ENCODE measurements at regions not wholly inside any gene's neighbourhood (a gene's known extent, or its start where the extent isn't known, plus 50 kb on each side); places are given as distances from the start of the nearest gene placed in this dataset.

- TF ChIP-seq REST (IDR thresholded peaks at IDR 0.05; ENCODE audit: unreplicated experiment), result no peak
- TF ChIP-seq NANOG (IDR thresholded peaks at IDR 0.05; ENCODE audit: borderline replicate concordance), result no peak
Observed at GRCh38 chr18:69330385-69331005, 70.2 kb upstream of the DOK6 start (continued).

DNA sequence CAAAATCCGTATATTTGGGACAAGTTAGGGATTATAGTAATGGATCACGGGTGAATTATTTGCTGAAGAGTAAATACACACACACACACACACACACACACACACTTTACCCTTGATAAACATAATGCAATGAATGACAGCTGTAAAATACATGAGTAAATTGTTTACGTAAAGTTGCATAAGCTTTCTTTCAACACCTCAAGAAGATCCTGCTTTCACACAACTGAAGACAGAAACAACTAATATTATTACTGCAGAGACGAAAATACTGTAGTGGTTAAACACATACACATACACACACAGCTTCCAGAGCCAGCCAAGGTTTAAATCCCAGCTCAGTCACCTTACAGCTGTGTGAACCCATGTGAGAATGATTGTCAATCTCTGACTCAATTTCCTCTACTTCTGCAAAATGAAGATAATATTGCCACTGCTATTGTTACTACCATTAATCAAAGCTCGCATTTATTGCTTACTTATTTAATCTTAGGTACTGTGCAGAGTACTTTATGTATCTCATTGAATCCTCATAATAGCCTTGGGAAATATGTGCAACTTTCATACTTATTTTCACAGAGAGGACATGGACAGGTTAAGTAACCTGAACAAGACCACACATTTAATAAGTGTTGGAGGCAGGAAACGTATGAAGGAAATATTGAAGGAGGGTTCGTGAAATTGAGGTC lies 50.6 kb upstream of the DOK6 start:
- 0 out of 3 replicates have a peak, but pooled peaks cover 3% of the 10 kb centered on the region for H3K9me3 Mint-ChIP-seq
- no peak overlapping the region for H3K27ac ChIP-seq (ENCODE audit: low read depth)
- no peak for DNase-seq (ENCODE audit: low spot score)
- no peaks in the 10 kb centered on the region for H3K27me3 Mint-ChIP-seq (ENCODE audit: insufficient read depth, low read depth, poor library complexity)
- H3K4me3 ChIP-seq, result no peak overlapping the region
- no peaks in the 10 kb centered on the region for H3K27me3 ChIP-seq (ENCODE audit: insufficient read depth)
- H3F3A ChIP-seq (replicated peaks; ENCODE audit: low read depth), result no peaks in the 10 kb centered on the region
- H3K36me3 ChIP-seq (ENCODE audit: insufficient read depth), result no peaks in the 10 kb centered on the region
- H3K36me3 Mint-ChIP-seq (ENCODE audit: low read depth), result no peaks in the 10 kb centered on the region
- H3K79me2 ChIP-seq (replicated peaks; ENCODE audit: insufficient read depth), result no peaks in the 10 kb centered on the region
- no peaks in the 10 kb centered on the region for H3K4me1 Mint-ChIP-seq
- H2AFZ ChIP-seq, result no peak overlapping the region
- no peak overlapping the region for H3K4me3 Mint-ChIP-seq
- no peaks in the 10 kb centered on the region for H3K4me1 ChIP-seq (ENCODE audit: insufficient read depth)
- no peak for ATAC-seq
- no peaks in the 10 kb centered on the region for H3K9me2 ChIP-seq (ENCODE audit: insufficient read depth)
- H3K27ac Mint-ChIP-seq, result no peak overlapping the region
- H4K20me1 ChIP-seq (replicated peaks; ENCODE audit: insufficient read depth), result no peaks in the 10 kb centered on the region
- H3K4me2 ChIP-seq, result no peak overlapping the region
- TF ChIP-seq REST (IDR thresholded peaks at IDR 0.05; ENCODE audit: unreplicated experiment) (no peak), ZNF114 (CRISPR knock-in tag; IDR thresholded peaks at IDR 0.05) (no peak), ZNF462 (CRISPR knock-in tag; IDR thresholded peaks at IDR 0.05) (no peak), ETS1 (IDR thresholded peaks at IDR 0.05) (no peak), EZH2phosphoT487 (IDR thresholded peaks at IDR 0.05; ENCODE audit: unreplicated experiment) (no peak), EZH2 (IDR thresholded peaks at IDR 0.05; ENCODE audit: low read depth, unreplicated experiment) (no peak), POLR2AphosphoS5 (IDR thresholded peaks at IDR 0.05; ENCODE audit: low read depth) (no peak), ZNF331 (CRISPR knock-in tag; IDR thresholded peaks at IDR 0.05; ENCODE audit: low read depth) (no peak)
